ENCODE measurements at regions not wholly inside any gene's neighbourhood (a gene's known extent, or its start where the extent isn't known, plus 50 kb on each side); places are given as distances from the start of the nearest gene placed in this dataset.

DNA sequence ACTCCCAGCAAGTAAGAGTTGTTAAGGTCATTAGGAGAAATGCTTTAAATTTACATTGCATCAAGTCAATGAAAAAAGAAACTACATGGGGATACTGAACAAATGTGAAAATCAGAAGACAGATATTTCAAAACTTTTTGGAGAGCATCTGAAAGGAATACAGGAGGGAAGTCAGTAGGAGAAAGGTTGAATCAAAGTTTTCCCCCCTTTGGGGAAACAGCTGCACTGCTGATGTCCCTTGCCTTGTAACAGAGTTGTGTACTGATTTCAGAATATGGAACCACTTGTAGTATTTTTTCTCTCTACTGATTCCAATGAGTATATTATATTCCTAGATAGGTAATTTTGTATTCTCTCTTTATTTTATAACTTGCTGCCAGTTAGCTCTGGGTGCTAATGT lies 592.5 kb upstream of the ZEB2 start:
- no peaks in the 10 kb centered on the region for H3K9me3 ChIP-seq
- H3K4me3 ChIP-seq: no peak overlapping the region
- no peaks in the 10 kb centered on the region for H3K4me1 ChIP-seq
- ATAC-seq (no peak), DNase-seq (no peak)
- no peaks in the 10 kb centered on the region for H3K36me3 ChIP-seq
- H3K27ac ChIP-seq: no peak overlapping the region
- no peak for TF ChIP-seq CTCF (IDR thresholded peaks at IDR 0.05)
- H3K27me3 ChIP-seq: no peaks in the 10 kb centered on the region
- intact Hi-C loops (cut with DNase I): no loop called here

DNA sequence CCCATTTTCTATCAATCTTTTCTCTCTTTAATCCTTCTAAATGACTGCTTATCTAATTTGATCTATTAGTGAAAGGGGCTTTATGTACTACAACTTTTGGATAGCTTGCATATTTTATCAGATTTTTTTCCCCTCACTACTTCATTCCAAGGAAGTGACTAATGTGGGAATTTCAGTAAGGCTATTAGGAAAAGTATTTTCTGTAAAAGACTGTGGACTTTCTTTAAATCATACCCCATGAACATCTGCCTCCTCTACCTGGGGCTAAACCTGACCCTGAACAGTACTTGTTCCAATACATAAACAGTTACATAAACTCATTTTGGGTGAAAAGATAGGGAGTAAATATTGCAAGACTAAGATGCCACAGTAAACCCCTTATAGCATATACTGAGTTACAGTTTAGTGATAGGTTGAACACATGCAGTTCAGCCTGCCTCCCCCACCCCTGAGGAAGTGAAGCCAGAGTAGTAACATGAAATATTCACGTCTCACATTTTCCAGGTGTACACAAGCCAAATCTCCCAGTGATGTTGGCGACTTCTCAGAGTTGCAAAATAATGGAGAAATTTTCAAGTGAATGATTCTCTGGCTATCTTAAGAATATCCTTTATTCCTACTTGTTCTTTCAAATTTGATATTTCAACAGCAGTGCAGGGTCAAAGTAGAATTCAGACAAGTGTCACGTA lies 590.9 kb upstream of the ZEB2 start:
- H3K4me1 ChIP-seq: no peaks in the 10 kb centered on the region
- DNase-seq (no peak), ATAC-seq (no peak)
- no peaks in the 10 kb centered on the region for H3K9me3 ChIP-seq
- TF ChIP-seq CTCF (IDR thresholded peaks at IDR 0.05): no peak
- no peaks in the 10 kb centered on the region for H3K27me3 ChIP-seq
- no peaks in the 10 kb centered on the region for H3K36me3 ChIP-seq
- no peak overlapping the region for H3K27ac ChIP-seq
- no peak overlapping the region for H3K4me3 ChIP-seq
- intact Hi-C loops (cut with DNase I): no loop called here

DNA sequence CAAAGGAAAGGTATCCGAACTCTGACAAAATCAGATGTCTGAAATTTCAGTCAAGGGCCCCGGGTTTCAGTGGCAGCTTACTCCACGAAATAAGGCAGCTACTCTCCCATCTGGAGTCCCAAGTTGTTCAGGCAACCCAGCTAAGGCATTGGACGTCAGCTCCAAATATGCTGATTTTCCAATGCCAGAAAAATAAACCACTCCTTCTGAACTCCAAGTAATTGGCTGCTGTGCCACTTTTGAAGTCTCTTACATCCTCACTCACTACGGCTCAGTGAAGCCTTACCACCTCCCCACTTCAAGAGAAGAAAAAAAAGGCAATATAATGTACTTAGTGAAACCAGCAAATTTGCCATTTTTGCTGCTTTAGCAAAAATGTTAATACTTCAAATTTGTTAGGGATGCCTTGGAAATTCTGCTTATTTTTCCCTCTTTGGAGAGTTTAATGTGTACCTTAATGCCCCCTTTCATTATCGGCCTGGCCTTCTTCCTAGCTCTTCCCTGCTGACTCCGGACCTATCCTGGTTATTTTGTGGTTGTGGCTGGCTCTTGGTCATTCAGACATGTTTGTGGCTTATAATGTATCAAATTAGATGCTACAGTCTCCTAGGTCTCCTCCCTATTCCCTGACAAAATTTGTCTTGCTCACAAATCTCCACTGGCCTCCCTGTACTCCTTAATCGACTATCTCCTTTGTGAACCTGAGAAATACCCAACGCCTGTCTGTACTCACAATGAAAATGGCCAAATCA lies 589.2 kb upstream of the ZEB2 start:
- no peak for TF ChIP-seq CTCF (IDR thresholded peaks at IDR 0.05)
- intact Hi-C loops (cut with DNase I): no loop called here
- no peaks in the 10 kb centered on the region for H3K9me3 ChIP-seq
- DNase-seq (no peak), ATAC-seq (no peak)
- H3K4me3 ChIP-seq: no peak overlapping the region
- H3K27me3 ChIP-seq: no peaks in the 10 kb centered on the region
- H3K4me1 ChIP-seq: no peaks in the 10 kb centered on the region
- no peaks in the 10 kb centered on the region for H3K36me3 ChIP-seq
- no peak overlapping the region for H3K27ac ChIP-seq

- no peak for TF ChIP-seq CTCF (IDR thresholded peaks at IDR 0.05)
- ATAC-seq (no peak), DNase-seq (no peak)
- no peaks in the 10 kb centered on the region for H3K36me3 ChIP-seq
- no peaks in the 10 kb centered on the region for H3K27me3 ChIP-seq
- no peak overlapping the region for H3K27ac ChIP-seq
- H3K4me1 ChIP-seq: no peaks in the 10 kb centered on the region
- no peak overlapping the region for H3K4me3 ChIP-seq
- no peaks in the 10 kb centered on the region for H3K9me3 ChIP-seq
- intact Hi-C loops (cut with DNase I): no loop called here
Observed at GRCh38 chr2:145108361-145108778, 588.5 kb upstream of the ZEB2 start.

- intact Hi-C loops (cut with DNase I): no loop called here
- TF ChIP-seq CTCF (IDR thresholded peaks at IDR 0.05): no peak
- no peak for DNase-seq
- no peak for ATAC-seq
- H3K27me3 ChIP-seq: no peaks in the 10 kb centered on the region
- H3K36me3 ChIP-seq: no peaks in the 10 kb centered on the region
- no peak overlapping the region for H3K4me3 ChIP-seq
- no peak overlapping the region for H3K27ac ChIP-seq
- no peaks in the 10 kb centered on the region for H3K9me3 ChIP-seq
- no peaks in the 10 kb centered on the region for H3K4me1 ChIP-seq
Observed at GRCh38 chr2:145106293-145106692, 586.4 kb upstream of the ZEB2 start.
